GM13977 (cell line): ENCODE measurements at regions not wholly inside any gene's neighbourhood (a gene's known extent, or its start where the extent isn't known, plus 50 kb on each side); places are given as distances from the start of the nearest gene placed in this dataset.

Source experiments
- DNase-seq: peaks from one replicate; pipeline ENCODE4 v3.0.0; 2012; ENCODE audit warnings: low spot score
- CTCF ChIP-seq: IDR thresholded peaks from 2 replicates; pipeline ENCODE4 v1.5.1; 2012; ENCODE audit warnings: mild to moderate bottlenecking, control low read depth; ENCODE audit not compliant: insufficient read depth; ENCODE audit errors: extremely low read depth, missing control alignments
- in situ Hi-C: fragments of 300-500 bp; cut with MboI; formaldehyde crosslinking; loops from one replicate; pipeline ENCODE4 v1.12.0; 2022; ENCODE audit warnings: low sequenced_read_pairs, low pct_unique_long_range_greater_than_20kb, mixed read lengths, inconsistent platforms; ENCODE audit not compliant: unreplicated experiment

GRCh38 chr6:85396159-85396808, 53.6 kb upstream of the NT5E start:
- no peak for DNase-seq
- TF ChIP-seq CTCF: no peak
- in situ Hi-C loops: no loop called here

- in situ Hi-C loops: no loop called here
- DNase-seq: no peak
- TF ChIP-seq CTCF: no peak
These were observed 54.1 kb upstream of the NT5E start for GRCh38 chr6:85395746-85396145.

- in situ Hi-C loops: no loop called here
These were observed 54.9 kb upstream of the NT5E start for GRCh38 chr6:85394853-85395538.

GRCh38 chr6:85394199-85394598, 55.7 kb upstream of the NT5E start:
- no peak for DNase-seq
- in situ Hi-C loops: no loop called here
- TF ChIP-seq CTCF: no peak

More at GRCh38 chr6:85394853-85395538, 54.9 kb upstream of the NT5E start:
- TF ChIP-seq CTCF: no peak
- DNase-seq: no peak

GRCh38 chr6:85392379-85392778, 57.5 kb upstream of the NT5E start:
- in situ Hi-C loops: no loop called here
- no peak for DNase-seq
- TF ChIP-seq CTCF: no peak

- in situ Hi-C loops: no loop called here
- DNase-seq: no peak
- TF ChIP-seq CTCF: no peak
These were observed 59.1 kb upstream of the NT5E start for GRCh38 chr6:85390775-85391174.
